ENCODE measurements at regions not wholly inside any gene's neighbourhood (a gene's known extent, or its start where the extent isn't known, plus 50 kb on each side); places are given as distances from the start of the nearest gene placed in this dataset.

- TF ChIP-seq EP300 (IDR thresholded peaks at IDR 0.05; ENCODE audit: borderline replicate concordance) = no peak
- no peak for TF ChIP-seq YY1 (IDR thresholded peaks at IDR 0.05; ENCODE audit: low read depth)
- TF ChIP-seq MAX (IDR thresholded peaks at IDR 0.05) = no peak
- TF ChIP-seq REST (IDR thresholded peaks at IDR 0.05; ENCODE audit: low read depth) = no peak
- TF ChIP-seq EGR1 (IDR thresholded peaks at IDR 0.05) = no peak
- TF ChIP-seq TAF1 (IDR thresholded peaks at IDR 0.05; ENCODE audit: low read depth) = no peak
Measured at GRCh38 chr4:106835919-106836318, 200.2 kb downstream of the DKK2 start.

All from Ishikawa (cell line).